H9 (cell line): ENCODE measurements at regions not wholly inside any gene's neighbourhood (a gene's known extent, or its start where the extent isn't known, plus 50 kb on each side); places are given as distances from the start of the nearest gene placed in this dataset.
A peak's percentile ranks its signal among the peaks of the same experiment; 100 is the strongest.

Experiments
- DNase-seq: peaks from one replicate; pipeline ENCODE4 v3.0.0-alpha.2; 2017
- H2AFZ ChIP-seq: one replicate; pipeline ENCODE4 v1.6.1; 2013; ENCODE audit warnings: mild to moderate bottlenecking, low read length, control low read depth, moderate library complexity
- H2AK5ac ChIP-seq: 2 replicates; pipeline ENCODE4 v1.6.1; 2013; ENCODE audit warnings: low read length, control low read depth, mixed read lengths; ENCODE audit not compliant: insufficient read length
- H2BK120ac ChIP-seq: one replicate; pipeline ENCODE4 v1.6.1; 2013; ENCODE audit warnings: low read depth, mild to moderate bottlenecking, low read length, control low read depth, inconsistent platforms; ENCODE audit not compliant: poor library complexity, severe bottlenecking
- H2BK12ac ChIP-seq: 2 replicates; pipeline ENCODE4 v1.6.1; 2013; ENCODE audit warnings: low read length, control low read depth, mixed read lengths, low read depth; ENCODE audit not compliant: insufficient read length
- H2BK15ac ChIP-seq: 2 replicates; pipeline ENCODE4 v1.6.1; 2013; ENCODE audit warnings: low read depth, low read length, control low read depth
- H2BK20ac ChIP-seq: one replicate; pipeline ENCODE4 v1.6.1; 2013; ENCODE audit warnings: low read depth, mild to moderate bottlenecking, low read length, control low read depth, inconsistent platforms; ENCODE audit not compliant: poor library complexity, severe bottlenecking
- H2BK5ac ChIP-seq: 2 replicates; pipeline ENCODE4 v1.6.1; 2013; ENCODE audit warnings: low read length, control low read depth, mixed read lengths; ENCODE audit not compliant: insufficient read length
- H3K14ac ChIP-seq: 2 replicates; pipeline ENCODE4 v1.6.1; 2013; ENCODE audit warnings: low read length, control low read depth; ENCODE audit not compliant: insufficient read depth
- H3K18ac ChIP-seq: 2 replicates; pipeline ENCODE4 v1.6.1; 2013; ENCODE audit warnings: low read depth, mild to moderate bottlenecking, mixed read lengths, low read length, control low read depth; ENCODE audit not compliant: insufficient read length
- H3K23ac ChIP-seq: 2 replicates; pipeline ENCODE4 v1.6.1; 2013; ENCODE audit warnings: low read length, control low read depth, mixed read lengths, low read depth; ENCODE audit not compliant: insufficient read length
- H3K23me2 ChIP-seq: 2 replicates; pipeline ENCODE4 v1.6.1; 2013; ENCODE audit warnings: low read depth, mild to moderate bottlenecking, mixed read lengths, low read length, control low read depth; ENCODE audit not compliant: insufficient read length, poor library complexity, severe bottlenecking
- H3K27ac ChIP-seq: 2 replicates; pipeline ENCODE4 v1.5.1; 2013; ENCODE audit warnings: low read length, control low read depth, mixed read lengths, low read depth; ENCODE audit not compliant: insufficient read length
- H3K27me3 ChIP-seq: 2 replicates; pipeline ENCODE4 v1.6.1; 2013; ENCODE audit warnings: low read length, control low read depth, inconsistent platforms; ENCODE audit not compliant: insufficient read depth
- H3K4ac ChIP-seq: 2 replicates; pipeline ENCODE4 v1.6.1; 2013; ENCODE audit warnings: low read depth, mild to moderate bottlenecking, control low read depth, inconsistent platforms, low read length, moderate library complexity
- H3K4me1 ChIP-seq: 2 replicates; pipeline ENCODE4 v1.6.1; 2013; ENCODE audit warnings: low read length, control low read depth, inconsistent platforms; ENCODE audit not compliant: insufficient read depth
- H3K4me2 ChIP-seq: 2 replicates; pipeline ENCODE4 v1.6.1; 2013; ENCODE audit warnings: low read length, control low read depth, mixed read lengths; ENCODE audit not compliant: insufficient read length, insufficient read depth
- H3K56ac ChIP-seq: 2 replicates; pipeline ENCODE4 v1.6.1; 2013; ENCODE audit warnings: low read depth, mild to moderate bottlenecking, mixed read lengths, low read length, control low read depth; ENCODE audit not compliant: insufficient read length
- H3K79me1 ChIP-seq: 2 replicates; pipeline ENCODE4 v1.6.1; 2013; ENCODE audit warnings: low read depth, mild to moderate bottlenecking, moderate library complexity, low read length, control low read depth, inconsistent platforms; ENCODE audit not compliant: insufficient read depth, poor library complexity, severe bottlenecking
- H3K79me2 ChIP-seq: 2 replicates; pipeline ENCODE4 v1.6.1; 2013; ENCODE audit warnings: low read length, control low read depth, inconsistent platforms; ENCODE audit not compliant: insufficient read depth
- H3K9ac ChIP-seq: 2 replicates; pipeline ENCODE4 v1.6.1; 2013; ENCODE audit warnings: low read length, control low read depth, mixed read lengths; ENCODE audit not compliant: insufficient read length; ENCODE audit errors: extremely low read depth
- H3K9me3 ChIP-seq: one replicate; pipeline ENCODE4 v1.6.1; 2013; ENCODE audit warnings: low read depth, low read length, inconsistent platforms; ENCODE audit not compliant: control insufficient read depth
- H3T11ph ChIP-seq: one replicate; pipeline ENCODE4 v1.6.1; 2013; ENCODE audit warnings: mild to moderate bottlenecking, low read length, control low read depth, inconsistent platforms
- H4K20me1 ChIP-seq: one replicate; pipeline ENCODE4 v1.6.1; 2013; ENCODE audit not compliant: control insufficient read depth, insufficient read length, insufficient read depth
- H4K5ac ChIP-seq: 2 replicates; pipeline ENCODE4 v1.6.1; 2013; ENCODE audit warnings: low read depth, mild to moderate bottlenecking, mixed read lengths, low read length, control low read depth; ENCODE audit not compliant: insufficient read length
- H4K8ac ChIP-seq: replicated peaks from 2 replicates; pipeline ENCODE4 v1.6.1; 2013; ENCODE audit warnings: low read length, control low read depth, mixed read lengths, low read depth; ENCODE audit not compliant: insufficient read length
- H4K91ac ChIP-seq: 2 replicates; pipeline ENCODE4 v1.6.1; 2013; ENCODE audit warnings: low read depth, mild to moderate bottlenecking, moderate library complexity, mixed read lengths, low read length, control low read depth; ENCODE audit not compliant: insufficient read length
- H3K27ac Mint-ChIP-seq, 3 experiments: 2 replicates in 2 of 3; 3 replicates in 1 of 3; pipeline ENCODE4 v1.8.0; 2020 to 2021; ENCODE audit warnings: mixed read lengths in 3 of 3, mild to moderate bottlenecking in 1 of 3, moderate library complexity in 1 of 3
- H3K27me3 Mint-ChIP-seq: 2 replicates; pipeline ENCODE4 v1.8.0; 2021; ENCODE audit warnings: low read depth, mild to moderate bottlenecking, moderate library complexity, mixed read lengths
- H3K36me3 Mint-ChIP-seq, 3 experiments: 2 replicates in 2 of 3; 3 replicates in 1 of 3; pipeline ENCODE4 v1.8.0; 2020 to 2021; ENCODE audit warnings: low read depth in 3 of 3, mixed read lengths in 3 of 3; ENCODE audit not compliant: insufficient read depth in 1 of 3
- H3K4me1 Mint-ChIP-seq, 2 experiments: 2 replicates each; pipeline ENCODE4 v1.8.0; 2020; ENCODE audit warnings: mixed read lengths in 2 of 2
- H3K4me3 Mint-ChIP-seq, 2 experiments: 2 replicates in 1 of 2; 3 replicates in 1 of 2; pipeline ENCODE4 v1.8.0; 2020 to 2021; ENCODE audit warnings: mild to moderate bottlenecking in 2 of 2, mixed read lengths in 2 of 2, moderate library complexity in 1 of 2
- H3K9me3 Mint-ChIP-seq, 2 experiments: 2 replicates in 1 of 2; 3 replicates in 1 of 2; pipeline ENCODE4 v1.8.0; 2020; ENCODE audit warnings: mild to moderate bottlenecking in 2 of 2, mixed read lengths in 2 of 2, moderate library complexity in 1 of 2
- WGBS: extraction: QIAGEN DNeasy Blood & Tissue Kit; methylation state at CpG from one replicate; pipeline ENCODE4 v1.1.7; 2013; ENCODE audit warnings: missing lambda C conversion rate, low lambda C conversion rate, mixed read lengths; ENCODE audit not compliant: insufficient read length; ENCODE audit errors: extremely low coverage; 5-methylcytosine and 5-hydroxymethylcytosine counted together
- TF ChIP-seq, protein P1 (sequence below): fragments of 200-600 bp; sonication (generic); conservative IDR thresholded peaks from 3 replicates; pipeline ENCODE4 v1.8.0; 2021; ENCODE audit warnings: antibody characterized with exemption, mild to moderate bottlenecking

DNA sequence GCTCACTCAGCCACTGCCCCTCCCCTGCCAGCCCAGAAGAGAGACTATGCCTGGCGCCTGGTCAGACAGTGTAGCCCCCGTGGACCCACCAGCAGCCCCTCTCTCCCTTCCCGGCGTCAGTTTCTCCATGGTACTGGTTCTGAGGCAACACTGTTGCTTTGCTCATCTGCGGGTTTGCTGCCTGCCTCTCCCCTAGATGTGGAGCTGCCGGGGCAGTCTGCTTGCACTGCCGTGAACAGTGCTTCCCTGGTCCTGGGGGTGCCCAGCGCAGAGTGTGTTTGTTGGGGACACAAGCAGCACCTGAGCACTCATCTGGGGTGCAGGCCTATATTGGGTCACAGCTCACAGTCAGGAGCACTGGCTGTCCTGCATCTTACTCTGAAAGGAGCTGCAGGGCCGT is 309.9 kb downstream of the NDUFA10 start:
- H3T11ph ChIP-seq = no peak overlapping the region
- H3K79me1 ChIP-seq = no peaks in the 10 kb centered on the region
- H3K79me2 ChIP-seq = no peaks in the 10 kb centered on the region
- H3K27ac ChIP-seq = no peak overlapping the region
- no peaks in the 10 kb centered on the region for H4K20me1 ChIP-seq
- DNase-seq = peak; percentile 14
- peaks cover 7 to 13% (median 11%) of the 10 kb centered on the region in 3 experiments; a peak in 6 of 7 replicates for H3K36me3 Mint-ChIP-seq
- no peaks in the 10 kb centered on the region for H3K27me3 ChIP-seq
- H3K27me3 Mint-ChIP-seq = peaks cover 6% of the 10 kb centered on the region
- H4K8ac ChIP-seq = no peak overlapping the region
- no peak overlapping the region for H3K4me3 Mint-ChIP-seq
- no peaks in the 10 kb centered on the region for H3K4me1 ChIP-seq
- H3K14ac ChIP-seq = no peak overlapping the region; the same call in 1 of the 2 replicates
- H3K56ac ChIP-seq = no peak overlapping the region
- WGBS = no CpG with 5 or more reads among the region's 9 CpGs
- TF ChIP-seq, protein P1, sequence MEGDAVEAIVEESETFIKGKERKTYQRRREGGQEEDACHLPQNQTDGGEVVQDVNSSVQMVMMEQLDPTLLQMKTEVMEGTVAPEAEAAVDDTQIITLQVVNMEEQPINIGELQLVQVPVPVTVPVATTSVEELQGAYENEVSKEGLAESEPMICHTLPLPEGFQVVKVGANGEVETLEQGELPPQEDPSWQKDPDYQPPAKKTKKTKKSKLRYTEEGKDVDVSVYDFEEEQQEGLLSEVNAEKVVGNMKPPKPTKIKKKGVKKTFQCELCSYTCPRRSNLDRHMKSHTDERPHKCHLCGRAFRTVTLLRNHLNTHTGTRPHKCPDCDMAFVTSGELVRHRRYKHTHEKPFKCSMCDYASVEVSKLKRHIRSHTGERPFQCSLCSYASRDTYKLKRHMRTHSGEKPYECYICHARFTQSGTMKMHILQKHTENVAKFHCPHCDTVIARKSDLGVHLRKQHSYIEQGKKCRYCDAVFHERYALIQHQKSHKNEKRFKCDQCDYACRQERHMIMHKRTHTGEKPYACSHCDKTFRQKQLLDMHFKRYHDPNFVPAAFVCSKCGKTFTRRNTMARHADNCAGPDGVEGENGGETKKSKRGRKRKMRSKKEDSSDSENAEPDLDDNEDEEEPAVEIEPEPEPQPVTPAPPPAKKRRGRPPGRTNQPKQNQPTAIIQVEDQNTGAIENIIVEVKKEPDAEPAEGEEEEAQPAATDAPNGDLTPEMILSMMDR = no peak
- no peak overlapping the region for H2BK12ac ChIP-seq
- H3K4me1 Mint-ChIP-seq = peaks cover 9 to 12% of the 10 kb centered on the region in 2 experiments
- H2BK20ac ChIP-seq = no peak overlapping the region
- peaks cover 7% of the 10 kb centered on the region for H3K9me3 ChIP-seq
- H3K27ac Mint-ChIP-seq = no peak overlapping the region
- no peak overlapping the region for H4K5ac ChIP-seq
- no peak overlapping the region for H3K4me2 ChIP-seq
- H3K23me2 ChIP-seq = no peaks in the 10 kb centered on the region
- H3K23ac ChIP-seq = no peak overlapping the region
- no peak overlapping the region for H3K4ac ChIP-seq
- H2AK5ac ChIP-seq = no peak overlapping the region
- no peak overlapping the region for H2BK5ac ChIP-seq
- H3K9me3 Mint-ChIP-seq = peaks cover 29 to 32% of the 10 kb centered on the region in 2 experiments
- H3K18ac ChIP-seq = no peak overlapping the region
- no peak overlapping the region for H2BK120ac ChIP-seq
- no peak overlapping the region for H4K91ac ChIP-seq
- no peak overlapping the region for H2AFZ ChIP-seq
- H3K9ac ChIP-seq = no peak overlapping the region
- no peak overlapping the region for H2BK15ac ChIP-seq
